Stimulated activated naive CD8-positive, alpha-beta T cell treated with anti-CD3 and anti-CD28 coated beads, Interleukin-15, Interleukin-2, amounts not matched to agents 100 U/mL and 50 U/mL, for 24 hours (primary cell): ENCODE measurements at regions not wholly inside any gene's neighbourhood (a gene's known extent, or its start where the extent isn't known, plus 50 kb on each side); places are given as distances from the start of the nearest gene placed in this dataset.
A peak's percentile ranks its signal among the peaks of the same experiment; 100 is the strongest.
"Not testable (repeated sequence)": the region's sequence is repeated elsewhere in the genome, so short reads cannot be mapped to it uniquely, and the experiment has no call there.

Experiments
- ATAC-seq: fragments of 150-1000 bp; cut with Tn5 transposase; one replicate; pipeline ENCODE4 v1.10.0; 2021
- DNase-seq: peaks from one replicate; pipeline ENCODE4 v3.0.0; 2021

- ATAC-seq = no peak
- no peak for DNase-seq
Observed at GRCh38 chr12:129959889-129960288, 56.1 kb upstream of the TMEM132D start.

GRCh38 chr12:129961091-129961490, 57.3 kb upstream of the TMEM132D start:
- no peak for ATAC-seq
- no peak for DNase-seq

- no peak for ATAC-seq
- no peak for DNase-seq
Observed at GRCh38 chr12:129961856-129962255, 58.0 kb upstream of the TMEM132D start.

DNA sequence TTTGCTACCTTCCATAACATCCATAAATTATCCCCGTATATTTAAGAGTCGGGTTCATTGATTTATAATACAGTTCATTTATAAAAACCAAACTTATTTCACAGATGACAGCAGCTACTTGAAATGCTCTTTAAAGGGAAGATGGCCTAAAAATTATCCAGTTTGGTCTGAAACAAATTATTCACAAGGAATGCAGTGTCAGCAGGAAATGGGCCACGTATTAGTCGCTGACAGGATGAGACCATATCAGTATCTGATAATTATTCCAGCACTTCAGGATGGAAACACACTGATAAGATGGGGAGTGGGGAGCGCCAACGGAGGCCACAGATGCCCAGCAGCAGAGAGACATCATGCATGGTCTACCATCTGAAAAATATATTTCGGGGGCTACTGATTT, 60.5 kb upstream of the TMEM132D start:
- ATAC-seq (no peak), DNase-seq (no peak)

DNA sequence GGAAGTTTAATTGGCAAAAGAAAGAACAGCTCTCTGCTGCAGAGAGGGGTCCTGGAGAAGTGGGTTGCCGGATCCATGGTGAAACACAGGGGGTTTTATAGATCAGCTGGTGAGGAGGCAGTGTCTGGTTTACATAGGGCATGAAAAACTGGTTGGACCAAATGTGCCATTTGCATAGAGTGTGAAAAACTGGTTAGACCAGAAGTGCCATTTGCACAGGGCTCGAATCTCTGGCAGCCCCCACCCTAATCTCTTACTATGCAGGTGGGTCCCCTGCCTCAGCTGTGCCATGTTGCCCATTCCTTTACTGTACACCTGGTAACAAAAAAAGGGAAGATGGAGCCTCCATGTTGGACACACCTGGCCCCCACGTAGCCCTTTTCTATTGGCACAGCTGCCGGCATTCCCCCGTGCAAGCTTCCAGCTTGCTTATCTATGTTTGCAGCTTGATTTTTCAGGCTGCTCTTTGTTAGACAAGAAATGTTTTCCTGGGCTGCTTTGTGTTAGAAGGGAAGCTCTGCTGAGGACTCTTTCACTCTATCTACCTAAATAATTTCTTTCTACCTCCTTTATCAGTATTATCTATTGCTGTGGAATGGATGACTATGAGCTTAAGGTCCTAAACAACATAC, 61.1 kb upstream of the TMEM132D start:
- ATAC-seq = no peak
- DNase-seq = no peak

GRCh38 chr12:129966146-129966995, 62.5 kb upstream of the TMEM132D start:
- DNase-seq = no peak

DNA sequence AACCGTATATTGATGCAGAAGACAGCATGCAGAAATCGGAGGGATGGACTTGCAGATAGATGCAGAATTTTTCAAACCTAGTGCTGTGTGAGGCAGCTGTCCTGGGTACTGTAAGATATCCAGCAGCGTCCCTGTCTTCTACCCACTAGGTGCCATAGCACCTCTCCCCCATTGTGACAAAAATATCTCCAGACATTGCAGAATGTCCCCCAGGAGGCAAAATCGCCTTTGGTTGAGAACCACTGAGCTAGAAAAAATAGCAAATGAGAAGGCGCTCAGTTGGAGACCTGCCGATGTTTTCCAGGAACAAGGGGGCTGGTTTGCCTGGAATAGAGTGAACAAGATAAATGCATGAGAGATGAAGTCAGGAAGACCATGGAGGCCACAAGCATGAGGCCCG, 67.9 kb upstream of the TMEM132D start:
- DNase-seq (no peak), ATAC-seq (no peak)

More at GRCh38 chr12:129966146-129966995, 62.5 kb upstream of the TMEM132D start:
- no peak for ATAC-seq

- DNase-seq (no peak), ATAC-seq (no peak)
Observed at GRCh38 chr12:129973236-129973961, 69.6 kb upstream of the TMEM132D start.

DNA sequence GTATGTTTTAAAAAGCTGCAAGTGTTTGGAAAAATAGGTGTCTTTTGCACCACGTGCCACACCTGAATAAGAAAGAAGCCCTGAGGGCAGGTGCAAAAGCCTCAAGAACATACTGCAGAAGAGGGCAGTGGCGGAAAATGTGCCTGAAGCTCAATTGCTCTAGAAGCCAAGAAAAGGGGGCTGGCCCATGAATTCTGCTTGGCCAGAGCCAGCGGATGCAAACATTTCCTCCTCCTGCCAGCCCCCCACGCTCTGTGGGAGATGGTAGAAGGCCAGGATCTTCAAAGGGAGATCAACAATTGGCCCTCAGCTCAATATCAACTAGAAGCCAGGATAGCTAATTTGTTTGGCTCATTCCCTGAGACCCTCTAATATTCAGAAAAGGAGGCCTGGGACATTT, 80.3 kb upstream of the TMEM132D start:
- ATAC-seq = no peak
- no peak for DNase-seq

DNA sequence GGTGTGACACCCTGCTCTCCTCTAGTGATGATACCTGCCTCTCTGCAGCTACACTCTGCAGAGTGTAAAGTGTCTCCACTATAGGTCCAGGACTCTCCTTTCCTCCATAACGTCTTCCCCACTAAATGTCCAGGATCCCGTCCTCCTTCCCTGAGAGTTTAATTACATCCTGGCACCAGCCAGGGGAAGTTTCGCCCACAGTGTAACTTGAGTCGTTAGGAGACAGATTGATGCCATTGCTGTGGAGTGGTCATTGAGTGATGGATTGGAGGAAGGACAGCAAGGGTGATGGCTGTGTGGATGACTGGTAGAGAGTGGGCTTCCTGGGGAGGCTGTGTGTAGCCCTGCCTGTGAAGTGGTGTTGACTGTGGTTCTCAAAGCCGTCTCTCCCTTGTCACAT, 84.0 kb upstream of the TMEM132D start:
- no peak for ATAC-seq
- no peak for DNase-seq

DNA sequence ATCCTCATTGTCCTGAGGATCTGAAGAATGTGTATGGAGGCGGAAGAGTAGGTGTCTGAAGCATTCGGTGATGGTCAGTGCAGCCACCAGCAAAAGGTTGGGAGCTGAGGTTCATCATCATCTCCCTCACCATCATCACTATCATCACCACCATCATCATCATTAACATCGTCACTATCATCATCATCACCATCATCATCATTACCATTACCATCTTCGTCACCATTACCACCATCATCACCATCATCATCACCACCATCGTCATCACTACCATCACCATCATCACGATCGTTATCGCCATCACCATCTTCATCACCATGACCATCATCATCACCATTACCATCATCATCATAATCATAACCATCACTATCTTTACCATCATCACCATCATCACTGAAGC, 90.8 kb upstream of the TMEM132D start:
- no peak for ATAC-seq
- DNase-seq = no peak

- DNase-seq = no peak
- ATAC-seq = no peak
Observed at GRCh38 chr12:129997239-129997638, 93.4 kb upstream of the TMEM132D start.

- not testable (repeated sequence) for ATAC-seq, DNase-seq
Observed at GRCh38 chr12:130004310-130004877, 100.6 kb upstream of the TMEM132D start.

GRCh38 chr12:130007771-130008170, 103.9 kb upstream of the TMEM132D start:
- no peak for DNase-seq
- no peak for ATAC-seq

DNA sequence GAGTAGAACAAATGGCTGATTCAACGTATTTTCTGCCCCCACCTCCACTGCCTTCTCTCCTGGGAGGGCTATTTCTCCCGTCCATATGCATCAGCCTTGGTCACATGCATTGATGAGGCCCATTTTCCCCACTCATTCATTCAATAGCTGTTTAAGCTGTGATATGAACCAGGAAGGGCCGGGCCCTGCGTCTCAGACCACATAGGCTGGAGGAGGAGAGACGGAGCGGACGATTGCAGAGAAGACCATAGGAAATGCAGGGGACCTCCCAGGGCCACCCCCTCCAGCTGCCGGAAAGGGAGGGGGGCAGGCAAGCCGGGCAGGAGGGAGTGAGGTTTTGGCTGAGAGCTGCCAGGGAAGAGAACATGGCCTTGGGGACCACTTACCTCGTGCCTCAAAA, 104.4 kb upstream of the TMEM132D start:
- ATAC-seq (no peak), DNase-seq (no peak)

DNA sequence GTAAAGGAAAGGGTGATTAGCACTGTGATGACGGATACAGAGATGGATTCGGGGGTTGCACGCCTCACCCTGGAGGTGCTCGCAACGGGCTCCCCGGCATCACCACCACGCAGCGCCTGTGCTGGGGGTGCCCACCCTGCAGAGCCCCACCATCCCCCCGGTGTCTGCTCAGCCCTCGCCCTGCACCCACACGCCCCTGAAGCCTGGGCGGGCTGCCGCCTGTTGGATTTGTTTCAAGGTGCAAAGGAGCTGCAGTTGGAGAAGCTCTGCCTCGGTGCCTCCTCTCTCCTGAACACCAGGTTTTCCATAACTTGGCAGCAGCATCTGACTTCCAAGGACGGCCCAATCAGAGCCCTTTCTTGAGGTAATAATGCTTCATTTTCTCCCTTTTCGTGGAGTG, 106.1 kb upstream of the TMEM132D start:
- ATAC-seq = no peak
- DNase-seq = no peak

DNA sequence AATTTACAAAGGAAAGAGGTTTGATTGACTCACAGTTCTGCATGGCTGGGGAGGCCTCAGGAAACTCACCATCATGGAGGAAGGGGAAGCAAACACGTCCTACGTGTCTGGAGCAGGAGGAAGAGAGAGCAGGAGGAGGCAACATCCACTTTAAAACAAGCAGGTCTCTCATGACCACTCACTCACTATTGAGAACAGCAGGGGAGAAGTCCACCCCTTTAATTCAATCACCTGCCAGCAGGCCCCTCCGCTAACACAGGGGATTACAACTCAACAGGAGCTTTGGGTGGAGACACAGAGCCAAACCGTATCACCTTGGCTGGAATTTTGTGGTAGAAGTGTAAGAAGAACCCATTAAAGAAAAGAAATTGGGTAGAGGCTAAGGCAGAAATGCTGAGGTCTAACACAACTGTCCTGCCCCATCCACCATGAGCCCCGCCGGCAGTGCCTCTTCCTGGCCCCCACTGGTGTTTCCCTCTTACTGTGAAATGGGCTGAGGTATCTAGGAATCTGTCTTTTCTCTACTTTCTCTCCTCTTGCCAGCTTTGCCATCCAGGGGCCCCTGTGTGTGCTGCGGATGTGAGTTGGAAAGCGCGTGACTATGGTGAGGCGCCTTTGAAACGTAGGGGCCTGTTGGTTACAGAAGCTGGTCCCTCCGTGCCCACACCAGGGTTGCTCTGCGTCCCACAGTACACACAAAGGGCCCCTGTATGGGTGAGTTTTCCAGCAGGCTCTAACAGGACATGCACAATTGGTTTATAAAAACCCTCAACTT, 108.0 kb upstream of the TMEM132D start:
- ATAC-seq = no peak
- DNase-seq = no peak

- ATAC-seq (peak; percentile 51), DNase-seq (peak; percentile 52)
Observed at GRCh38 chr12:130013771-130014484, 110.1 kb upstream of the TMEM132D start.

DNA sequence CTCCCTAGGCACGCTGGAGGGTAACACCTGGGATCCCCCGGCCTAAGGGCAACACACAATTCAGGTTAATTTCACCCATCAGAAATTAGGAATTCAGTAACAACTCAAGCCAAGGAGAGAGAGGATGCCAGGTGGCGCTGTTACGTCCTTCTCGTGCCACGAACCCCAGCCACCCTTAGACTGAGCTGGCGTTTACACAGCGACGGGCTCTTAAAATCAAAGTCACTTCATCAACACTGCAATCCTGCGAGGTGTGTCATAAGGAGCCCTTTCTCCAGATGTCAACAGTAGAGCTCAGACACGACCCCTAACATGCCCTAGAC, 110.6 kb upstream of the TMEM132D start:
- ATAC-seq = no peak
- no peak for DNase-seq

GRCh38 chr12:130016194-130016593, 112.4 kb upstream of the TMEM132D start:
- ATAC-seq (no peak), DNase-seq (no peak)

DNA sequence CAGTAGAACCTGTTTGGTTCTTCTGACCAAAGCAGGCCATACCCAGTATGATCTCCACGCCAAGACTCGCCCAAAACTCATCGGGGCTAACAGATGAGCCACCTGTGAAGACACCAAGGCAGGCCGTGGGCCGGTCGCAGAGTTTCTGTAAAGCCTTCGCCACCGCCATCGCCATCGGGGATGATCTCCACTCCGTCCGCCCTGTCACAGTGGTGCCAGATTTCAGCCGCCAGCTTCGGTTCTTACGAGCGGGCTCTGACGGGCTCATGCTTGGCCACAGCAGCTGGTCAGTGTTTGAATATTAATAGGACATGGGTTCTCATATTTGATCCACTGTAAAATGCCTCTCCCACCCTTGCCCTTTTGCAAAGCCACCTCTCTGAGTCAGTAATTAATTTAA, 113.2 kb upstream of the TMEM132D start:
- no peak for ATAC-seq
- no peak for DNase-seq
